ENCODE measurements at regions not wholly inside any gene's neighbourhood (a gene's known extent, or its start where the extent isn't known, plus 50 kb on each side); places are given as distances from the start of the nearest gene placed in this dataset.

- 1% methylated on average over 10 of the region's 10 CpGs for WGBS (ENCODE audit: insufficient coverage, low coverage, missing lambda C conversion rate)
- no peak for TF ChIP-seq RUNX1 (IDR thresholded peaks at IDR 0.05; ENCODE audit: low read depth)
- TF ChIP-seq ZNF12 (CRISPR knock-in tag; IDR thresholded peaks at IDR 0.05), result no peak
- TF ChIP-seq ZBTB11 (CRISPR knock-in tag; IDR thresholded peaks at IDR 0.05), result no peak
- TF ChIP-seq ZNF699 (CRISPR knock-in tag; IDR thresholded peaks at IDR 0.05; ENCODE audit: insufficient replicate concordance), result no peak
- no peak for TF ChIP-seq ZNF41 (CRISPR knock-in tag; conservative IDR thresholded peaks at IDR 0.05)
- TF ChIP-seq POLR2AphosphoS5 (IDR thresholded peaks at IDR 0.05; ENCODE audit: control insufficient read depth, insufficient read depth, low read depth, low read length), result no peak
- TF ChIP-seq SAFB2 (IDR thresholded peaks at IDR 0.05; ENCODE audit: borderline replicate concordance, low read depth, low read length, severe bottlenecking), result no peak
- no peak for TF ChIP-seq ZNF512 (tag; IDR thresholded peaks at IDR 0.05)
- TF ChIP-seq FOXA1 (IDR thresholded peaks at IDR 0.05; ENCODE audit: borderline replicate concordance), result no peak
- TF ChIP-seq NUFIP1 (IDR thresholded peaks at IDR 0.05; ENCODE audit: partially characterized antibody), result no peak
- no peak for TF ChIP-seq ZNF143 (CRISPR knock-in tag; IDR thresholded peaks at IDR 0.05)
- TF ChIP-seq PHF20 (IDR thresholded peaks at IDR 0.05; ENCODE audit: partially characterized antibody), result no peak
- no peak for TF ChIP-seq HMG20B (CRISPR knock-in tag; IDR thresholded peaks at IDR 0.05)
- no peaks in the 10 kb centered on the region; a peak in 1 of 5 replicates for H3K27me3 ChIP-seq (ENCODE audit: control insufficient read depth in 2 of 2, insufficient read depth in 2 of 2, low read length in 2 of 2)
- FAIRE-seq (no peak), DNase-seq (ENCODE audit: extremely low read depth in 1 of 4, low spot score in 3 of 4) (no peak), ATAC-seq (no peak)
- H3K9me1 ChIP-seq (ENCODE audit: control insufficient read depth, insufficient read depth, low read length), result no peaks in the 10 kb centered on the region
- no peak overlapping the region for H3K4me3 ChIP-seq
- H3K79me2 ChIP-seq (ENCODE audit: control insufficient read depth, insufficient read depth, low read length), result no peaks in the 10 kb centered on the region
- no peak overlapping the region for H3K27ac ChIP-seq (ENCODE audit: extremely low read depth, low read depth, low read length)
- BruUV-seq (replicated peaks), result no TSS peak
- H2AFZ ChIP-seq (ENCODE audit: low read depth, low read length), result no peak overlapping the region
- no peaks in the 10 kb centered on the region for H3K36me3 ChIP-seq (ENCODE audit: control insufficient read depth, insufficient read depth, low read length)
- H3K4me2 ChIP-seq (ENCODE audit: insufficient read depth, low read length), result no peak overlapping the region
- H3K9me3 ChIP-seq (replicated peaks; ENCODE audit: control insufficient read depth, insufficient read depth, low read depth, low read length), result no peaks in the 10 kb centered on the region
- in situ Hi-C loops (cut with MboI) (no loop called here), intact Hi-C loops (cut with micrococcal nuclease) (no loop called here)
- no peak overlapping the region for H3K9ac ChIP-seq (ENCODE audit: insufficient read depth in 1 of 2, low read depth in 2 of 2, low read length in 2 of 2)
- CTCF ChIA-PET (ENCODE audit: low intra/inter-chr PET ratio), result no interaction called here
- no peaks in the 10 kb centered on the region for H4K20me1 ChIP-seq (replicated peaks; ENCODE audit: control insufficient read depth, insufficient read depth, low read length)
- POLR2A ChIA-PET, result interaction anchor here (1.1 kb wide), 2 partner anchors 9 to 97 kb away, joined by 3 to 6 read pairs; no protein-coding TSS in a partner anchor
- H3K4me1 ChIP-seq (replicated peaks in 1 of 2; ENCODE audit: control insufficient read depth in 2 of 2, insufficient read depth in 2 of 2, low read length in 2 of 2), result no peaks in the 10 kb centered on the region
Observed at GRCh38 chr1:232329103-232329813, 300.7 kb downstream of the SIPA1L2 start.

Data from K562 (cell line).